Mucosa of descending colon (tissue), 3 donors: ENCODE measurements at regions not wholly inside any gene's neighbourhood (a gene's known extent, or its start where the extent isn't known, plus 50 kb on each side); places are given as distances from the start of the nearest gene placed in this dataset.

Experiments
- ATAC-seq: fragments of 200-7000 bp; cut with Tn5 transposase; one replicate; pipeline ENCODE4 v1.9.1; 2020; ENCODE audit warnings: mild to moderate bottlenecking, moderate library complexity
- DNase-seq, 3 donors: peaks; one replicate each; pipeline ENCODE4 v3.0.0-alpha.2; 2020
- H3K36me3 ChIP-seq: fragments of 200-600 bp; one replicate; pipeline ENCODE4 v1.8.0; 2021; ENCODE audit warnings: low read depth, mild to moderate bottlenecking
- H3K4me1 ChIP-seq: fragments of 200-600 bp; one replicate; pipeline ENCODE4 v1.8.0; 2021; ENCODE audit warnings: low read depth, mild to moderate bottlenecking
- H3K4me3 ChIP-seq: fragments of 200-600 bp; one replicate; pipeline ENCODE4 v1.8.0; 2021; ENCODE audit warnings: mild to moderate bottlenecking
- H3K9me3 ChIP-seq: fragments of 200-600 bp; one replicate; pipeline ENCODE4 v1.8.0; 2021; ENCODE audit warnings: mild to moderate bottlenecking
- intact Hi-C, 2 donors: fragments of 100-400 bp; cut with DNase I in 1 of 2; cut with micrococcal nuclease in 1 of 2; formaldehyde crosslinking; loops; one replicate each; pipeline versions ENCODE4 v1.11.0 to v1.11.1; 2022; cut with DNase I, micrococcal nuclease
- TF ChIP-seq, protein P1 (sequence below): fragments of 200-600 bp; IDR thresholded peaks from one replicate; pipeline ENCODE4 v1.8.0; 2022; ENCODE audit warnings: antibody characterized with exemption, mild to moderate bottlenecking
- donor health status: DM: no; HTN: no; CAD: no; lungs with moderate emphysema.
- donor health status: DM: no; HTN: no; CAD: no.
- donor health status: DM: no; HTN: yes; CAD: no.

GRCh38 chrX:39981946-39982345, 115.8 kb downstream of the BCOR start:
- ATAC-seq = no peak
- intact Hi-C loops = no loop called here
- TF ChIP-seq, protein P1, sequence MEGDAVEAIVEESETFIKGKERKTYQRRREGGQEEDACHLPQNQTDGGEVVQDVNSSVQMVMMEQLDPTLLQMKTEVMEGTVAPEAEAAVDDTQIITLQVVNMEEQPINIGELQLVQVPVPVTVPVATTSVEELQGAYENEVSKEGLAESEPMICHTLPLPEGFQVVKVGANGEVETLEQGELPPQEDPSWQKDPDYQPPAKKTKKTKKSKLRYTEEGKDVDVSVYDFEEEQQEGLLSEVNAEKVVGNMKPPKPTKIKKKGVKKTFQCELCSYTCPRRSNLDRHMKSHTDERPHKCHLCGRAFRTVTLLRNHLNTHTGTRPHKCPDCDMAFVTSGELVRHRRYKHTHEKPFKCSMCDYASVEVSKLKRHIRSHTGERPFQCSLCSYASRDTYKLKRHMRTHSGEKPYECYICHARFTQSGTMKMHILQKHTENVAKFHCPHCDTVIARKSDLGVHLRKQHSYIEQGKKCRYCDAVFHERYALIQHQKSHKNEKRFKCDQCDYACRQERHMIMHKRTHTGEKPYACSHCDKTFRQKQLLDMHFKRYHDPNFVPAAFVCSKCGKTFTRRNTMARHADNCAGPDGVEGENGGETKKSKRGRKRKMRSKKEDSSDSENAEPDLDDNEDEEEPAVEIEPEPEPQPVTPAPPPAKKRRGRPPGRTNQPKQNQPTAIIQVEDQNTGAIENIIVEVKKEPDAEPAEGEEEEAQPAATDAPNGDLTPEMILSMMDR = no peak

GRCh38 chrX:39982948-39983347, 114.8 kb downstream of the BCOR start:
- ATAC-seq (peak; percentile 18), DNase-seq (no peak)
- intact Hi-C loops = no loop called here
- no peaks in the 10 kb centered on the region for H3K36me3 ChIP-seq
- peaks cover 6% of the 10 kb centered on the region for H3K4me1 ChIP-seq
- no peaks in the 10 kb centered on the region for H3K9me3 ChIP-seq
- TF ChIP-seq, protein P1 = no peak
- no peak overlapping the region for H3K4me3 ChIP-seq

More at GRCh38 chrX:39981946-39982345, 115.8 kb downstream of the BCOR start:
- no peaks in the 10 kb centered on the region for H3K36me3 ChIP-seq
- H3K4me1 ChIP-seq = peaks cover 6% of the 10 kb centered on the region
- H3K4me3 ChIP-seq = no peak overlapping the region
- no peak for DNase-seq
- no peaks in the 10 kb centered on the region for H3K9me3 ChIP-seq

- H3K36me3 ChIP-seq = no peaks in the 10 kb centered on the region
- DNase-seq (no peak), ATAC-seq (peak; percentile 21)
- no peaks in the 10 kb centered on the region for H3K9me3 ChIP-seq
- no peak overlapping the region for H3K4me3 ChIP-seq
- peaks cover 6% of the 10 kb centered on the region for H3K4me1 ChIP-seq
- TF ChIP-seq, protein P1 = no peak
- intact Hi-C loops = no loop called here
These were observed 114.0 kb downstream of the BCOR start for GRCh38 chrX:39983715-39984114.

DNA sequence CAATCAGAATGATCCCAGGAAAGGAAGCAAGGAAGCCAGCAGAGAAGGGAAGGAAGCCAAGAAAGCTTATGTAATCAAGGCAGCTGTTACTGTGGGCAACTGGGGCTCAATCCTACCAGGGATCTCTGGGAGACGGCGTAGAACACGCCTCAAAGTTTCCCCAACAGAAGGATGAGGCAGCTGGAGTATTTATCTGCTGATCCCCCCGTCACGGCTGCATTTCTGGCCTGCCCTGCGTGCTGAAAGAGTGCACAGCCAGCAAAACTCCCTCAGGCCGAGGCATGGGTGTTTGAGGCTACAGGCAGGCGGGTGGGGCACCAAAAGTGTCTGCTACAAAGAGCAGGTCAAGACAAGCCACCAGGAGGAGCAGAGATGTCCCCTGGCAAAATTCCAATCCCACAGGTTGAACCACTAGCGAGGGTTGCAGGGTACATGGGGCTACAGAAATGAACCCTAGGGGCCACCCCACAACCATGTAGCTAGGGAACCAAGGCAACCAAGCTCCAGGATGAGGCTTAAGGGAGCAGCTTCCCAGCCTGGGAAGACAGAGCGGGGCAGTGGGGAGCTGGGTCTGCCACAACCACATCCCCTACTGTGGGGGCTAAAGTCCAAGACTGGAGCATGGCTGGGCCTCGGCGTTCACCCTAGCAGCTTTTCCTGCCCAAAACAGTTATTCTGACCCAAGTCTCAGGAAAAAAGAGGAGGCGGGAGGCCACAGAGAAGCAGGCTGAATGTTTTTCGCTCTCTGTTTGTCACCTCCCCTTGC, 113.4 kb downstream of the BCOR start:
- ATAC-seq = peak; percentile 64
- intact Hi-C loops = no loop called here
- TF ChIP-seq, protein P1 = no peak
- no peaks in the 10 kb centered on the region for H3K9me3 ChIP-seq
- DNase-seq = peak in 2 of 3 donors; percentile 21 to 45
- H3K4me3 ChIP-seq = no peak overlapping the region
- no peaks in the 10 kb centered on the region for H3K36me3 ChIP-seq
- H3K4me1 ChIP-seq = peaks cover 6% of the 10 kb centered on the region

- Histone ChIP-seq H3K4me1 (peaks cover 6% of the 10 kb centered on the region), H3K9me3 (no peaks in the 10 kb centered on the region), H3K4me3 (no peak overlapping the region), H3K36me3 (no peaks in the 10 kb centered on the region)
- DNase-seq (no peak), ATAC-seq (no peak)
- TF ChIP-seq, protein P1 = no peak
- intact Hi-C loops = no loop called here
These were observed 112.7 kb downstream of the BCOR start for GRCh38 chrX:39985071-39985470.
